ENCODE measurements at regions not wholly inside any gene's neighbourhood (a gene's known extent, or its start where the extent isn't known, plus 50 kb on each side); places are given as distances from the start of the nearest gene placed in this dataset.

DNA sequence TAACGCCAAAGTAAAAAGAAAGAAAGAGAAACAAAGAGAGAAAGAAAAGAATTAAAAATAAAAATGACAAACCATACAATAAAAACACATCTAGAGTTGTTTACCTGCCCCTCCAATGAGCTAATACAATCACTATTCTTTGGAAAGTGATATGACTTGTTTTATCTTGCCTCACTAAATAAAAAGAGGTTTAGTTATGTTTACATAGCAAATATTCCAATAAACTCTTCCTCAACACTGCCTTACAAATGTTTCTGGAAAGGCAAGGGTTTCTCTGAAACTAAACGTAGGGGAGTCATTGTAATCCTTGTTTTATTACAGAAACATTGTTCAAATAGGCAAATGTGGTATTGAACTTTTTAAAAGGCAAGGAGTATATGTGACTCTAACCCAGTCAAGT lies 396.2 kb downstream of the EPM2A start:
- Mint-ChIP-seq H3K27ac (ENCODE audit: unreplicated experiment) (no peak overlapping the region), H3K27me3 (ENCODE audit: unreplicated experiment) (no peaks in the 10 kb centered on the region)

DNA sequence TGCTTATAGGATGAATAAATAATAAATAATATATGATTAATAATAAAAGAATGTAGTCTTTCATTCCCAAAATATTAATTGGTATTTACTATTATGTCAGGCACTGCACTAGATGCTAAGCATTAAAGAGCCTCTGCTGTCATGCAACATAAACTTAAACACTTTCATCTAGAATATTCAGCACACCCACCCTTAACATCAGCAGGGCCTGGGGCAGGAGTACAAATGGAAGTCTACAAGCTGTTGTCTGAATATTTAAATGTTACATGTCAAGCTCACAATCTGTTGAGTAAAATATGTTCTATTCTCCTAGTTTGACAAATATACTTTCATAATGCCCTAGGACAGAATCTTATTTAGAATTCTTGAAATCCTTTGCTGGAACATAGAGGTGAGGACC lies 395.1 kb downstream of the EPM2A start:
- TF ChIP-seq, protein P1, sequence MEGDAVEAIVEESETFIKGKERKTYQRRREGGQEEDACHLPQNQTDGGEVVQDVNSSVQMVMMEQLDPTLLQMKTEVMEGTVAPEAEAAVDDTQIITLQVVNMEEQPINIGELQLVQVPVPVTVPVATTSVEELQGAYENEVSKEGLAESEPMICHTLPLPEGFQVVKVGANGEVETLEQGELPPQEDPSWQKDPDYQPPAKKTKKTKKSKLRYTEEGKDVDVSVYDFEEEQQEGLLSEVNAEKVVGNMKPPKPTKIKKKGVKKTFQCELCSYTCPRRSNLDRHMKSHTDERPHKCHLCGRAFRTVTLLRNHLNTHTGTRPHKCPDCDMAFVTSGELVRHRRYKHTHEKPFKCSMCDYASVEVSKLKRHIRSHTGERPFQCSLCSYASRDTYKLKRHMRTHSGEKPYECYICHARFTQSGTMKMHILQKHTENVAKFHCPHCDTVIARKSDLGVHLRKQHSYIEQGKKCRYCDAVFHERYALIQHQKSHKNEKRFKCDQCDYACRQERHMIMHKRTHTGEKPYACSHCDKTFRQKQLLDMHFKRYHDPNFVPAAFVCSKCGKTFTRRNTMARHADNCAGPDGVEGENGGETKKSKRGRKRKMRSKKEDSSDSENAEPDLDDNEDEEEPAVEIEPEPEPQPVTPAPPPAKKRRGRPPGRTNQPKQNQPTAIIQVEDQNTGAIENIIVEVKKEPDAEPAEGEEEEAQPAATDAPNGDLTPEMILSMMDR (IDR thresholded peaks at IDR 0.05; ENCODE audit: unreplicated experiment) = no peak
- H3K9me3 Mint-ChIP-seq (ENCODE audit: low read depth, unreplicated experiment) = no peaks in the 10 kb centered on the region
- intact Hi-C loops (cut with micrococcal nuclease; ENCODE audit: unreplicated experiment) = no loop called here
- no peak overlapping the region for H3K4me3 Mint-ChIP-seq (ENCODE audit: low read depth, unreplicated experiment)
- CTCF ChIA-PET = no interaction called here
- H3K36me3 Mint-ChIP-seq (ENCODE audit: insufficient read depth, unreplicated experiment) = no peaks in the 10 kb centered on the region
- no peak for DNase-seq
- H3K4me1 Mint-ChIP-seq (ENCODE audit: low read depth, unreplicated experiment) = no peaks in the 10 kb centered on the region
- H3K27ac Mint-ChIP-seq (ENCODE audit: unreplicated experiment) = no peak overlapping the region
- BruUV-seq (replicated peaks) = no TSS peak
- H3K27me3 Mint-ChIP-seq (ENCODE audit: unreplicated experiment) = no peaks in the 10 kb centered on the region

More for the DNA sequence above, 396.2 kb downstream of the EPM2A start:
- H3K4me3 Mint-ChIP-seq (ENCODE audit: low read depth, unreplicated experiment) = no peak overlapping the region
- no peaks in the 10 kb centered on the region for H3K36me3 Mint-ChIP-seq (ENCODE audit: insufficient read depth, unreplicated experiment)
- CTCF ChIA-PET = no interaction called here
- intact Hi-C loops (cut with micrococcal nuclease; ENCODE audit: unreplicated experiment) = no loop called here
- TF ChIP-seq, protein P1 (IDR thresholded peaks at IDR 0.05; ENCODE audit: unreplicated experiment) = no peak
- no TSS peak for BruUV-seq (replicated peaks)
- H3K9me3 Mint-ChIP-seq (ENCODE audit: low read depth, unreplicated experiment) = no peaks in the 10 kb centered on the region
- no peaks in the 10 kb centered on the region for H3K4me1 Mint-ChIP-seq (ENCODE audit: low read depth, unreplicated experiment)
- no peak for DNase-seq

DNA sequence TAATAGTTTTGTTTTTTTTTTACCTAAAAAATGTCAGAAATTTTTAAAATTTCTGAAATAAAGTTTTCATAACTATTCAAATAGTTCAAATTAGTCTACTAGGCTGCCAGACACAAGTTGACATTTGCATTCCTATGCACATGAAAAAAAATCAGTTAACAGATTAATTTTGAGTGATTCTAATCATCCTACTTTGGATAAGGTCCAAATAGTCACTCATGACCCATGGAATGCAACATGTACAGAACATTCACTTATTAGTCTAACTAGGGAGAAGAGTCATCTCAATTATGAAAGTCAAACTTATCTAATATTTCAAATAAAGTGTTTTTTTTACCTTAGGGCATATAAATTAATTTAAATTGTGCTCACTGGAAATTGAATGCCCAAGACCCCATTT lies 390.2 kb downstream of the EPM2A start:
- DNase-seq = no peak
- Mint-ChIP-seq H3K36me3 (ENCODE audit: insufficient read depth, unreplicated experiment) (no peaks in the 10 kb centered on the region), H3K27me3 (ENCODE audit: unreplicated experiment) (no peaks in the 10 kb centered on the region), H3K4me3 (ENCODE audit: low read depth, unreplicated experiment) (no peak overlapping the region), H3K27ac (ENCODE audit: unreplicated experiment) (no peak overlapping the region), H3K9me3 (ENCODE audit: low read depth, unreplicated experiment) (no peaks in the 10 kb centered on the region), H3K4me1 (ENCODE audit: low read depth, unreplicated experiment) (no peaks in the 10 kb centered on the region)
- BruUV-seq (replicated peaks) = no TSS peak
- CTCF ChIA-PET = no interaction called here
- TF ChIP-seq, protein P1 (IDR thresholded peaks at IDR 0.05; ENCODE audit: unreplicated experiment) = no peak
- intact Hi-C loops (cut with micrococcal nuclease; ENCODE audit: unreplicated experiment) = no loop called here

DNA sequence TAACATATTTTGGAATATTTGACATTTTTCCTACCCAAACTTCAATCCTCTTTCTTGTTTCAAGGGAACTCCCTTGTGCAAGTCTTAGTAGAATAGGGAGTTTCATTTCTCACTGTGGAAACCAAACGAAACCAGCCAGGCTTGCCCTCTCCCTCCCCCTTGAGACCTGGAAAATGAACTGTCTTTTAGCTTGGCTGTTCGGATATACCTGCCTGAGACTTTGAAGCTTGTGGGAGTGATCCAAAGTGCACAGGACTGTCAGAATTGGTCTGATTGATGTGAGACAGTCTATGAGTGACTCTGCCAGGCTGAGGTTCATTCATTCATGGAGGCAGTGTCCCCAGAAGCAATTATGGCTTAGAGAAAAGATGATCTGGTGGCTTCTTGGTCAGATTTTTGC lies 388.1 kb downstream of the EPM2A start:
- no peaks in the 10 kb centered on the region for H3K9me3 Mint-ChIP-seq (ENCODE audit: low read depth, unreplicated experiment)
- TF ChIP-seq, protein P1 (IDR thresholded peaks at IDR 0.05; ENCODE audit: unreplicated experiment) = no peak
- no peak overlapping the region for H3K4me3 Mint-ChIP-seq (ENCODE audit: low read depth, unreplicated experiment)
- BruUV-seq (replicated peaks) = no TSS peak
- CTCF ChIA-PET = no interaction called here
- intact Hi-C loops (cut with micrococcal nuclease; ENCODE audit: unreplicated experiment) = no loop called here
- no peak overlapping the region for H3K27ac Mint-ChIP-seq (ENCODE audit: unreplicated experiment)
- H3K36me3 Mint-ChIP-seq (ENCODE audit: insufficient read depth, unreplicated experiment) = no peaks in the 10 kb centered on the region
- no peaks in the 10 kb centered on the region for H3K27me3 Mint-ChIP-seq (ENCODE audit: unreplicated experiment)
- no peaks in the 10 kb centered on the region for H3K4me1 Mint-ChIP-seq (ENCODE audit: low read depth, unreplicated experiment)
- no peak for DNase-seq
